ENCODE measurements at regions not wholly inside any gene's neighbourhood (a gene's known extent, or its start where the extent isn't known, plus 50 kb on each side); places are given as distances from the start of the nearest gene placed in this dataset.
"Not testable (repeated sequence)": the region's sequence is repeated elsewhere in the genome, so short reads cannot be mapped to it uniquely, and the experiment has no call there.

DNA sequence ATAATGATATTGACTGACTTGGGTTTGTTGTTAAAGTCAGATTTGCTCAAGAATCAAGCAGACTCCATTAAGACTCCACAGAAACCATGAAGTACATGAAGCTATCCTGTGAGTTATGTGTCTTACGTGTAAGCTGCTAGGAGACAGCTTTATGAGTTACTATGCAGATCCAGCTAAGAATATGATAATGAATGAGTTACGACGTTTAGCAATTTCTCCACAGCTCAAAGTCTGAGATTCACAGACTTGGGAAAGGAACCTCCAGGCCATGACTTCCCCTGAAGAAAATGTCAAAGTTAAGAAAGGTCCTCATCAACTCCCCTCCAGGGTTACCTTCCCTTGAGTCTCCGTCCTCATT is 211.9 kb upstream of the HNRNPA3 start:
- H3K9me3 Mint-ChIP-seq (ENCODE audit: low read depth, unreplicated experiment), result no peaks in the 10 kb centered on the region
- intact Hi-C loops (cut with micrococcal nuclease; ENCODE audit: unreplicated experiment), result no loop called here
- CTCF ChIA-PET, result no interaction called here
- BruUV-seq (replicated peaks), result no TSS peak
- H3K27ac Mint-ChIP-seq (ENCODE audit: unreplicated experiment), result no peak overlapping the region
- H3K4me1 Mint-ChIP-seq (ENCODE audit: low read depth, unreplicated experiment), result peaks cover 10% of the 10 kb centered on the region
- peaks cover 6% of the 10 kb centered on the region for H3K36me3 Mint-ChIP-seq (ENCODE audit: insufficient read depth, unreplicated experiment)
- H3K27me3 Mint-ChIP-seq (ENCODE audit: unreplicated experiment), result no peaks in the 10 kb centered on the region
- H3K4me3 Mint-ChIP-seq (ENCODE audit: low read depth, unreplicated experiment), result no peak overlapping the region
- TF ChIP-seq, protein P1, sequence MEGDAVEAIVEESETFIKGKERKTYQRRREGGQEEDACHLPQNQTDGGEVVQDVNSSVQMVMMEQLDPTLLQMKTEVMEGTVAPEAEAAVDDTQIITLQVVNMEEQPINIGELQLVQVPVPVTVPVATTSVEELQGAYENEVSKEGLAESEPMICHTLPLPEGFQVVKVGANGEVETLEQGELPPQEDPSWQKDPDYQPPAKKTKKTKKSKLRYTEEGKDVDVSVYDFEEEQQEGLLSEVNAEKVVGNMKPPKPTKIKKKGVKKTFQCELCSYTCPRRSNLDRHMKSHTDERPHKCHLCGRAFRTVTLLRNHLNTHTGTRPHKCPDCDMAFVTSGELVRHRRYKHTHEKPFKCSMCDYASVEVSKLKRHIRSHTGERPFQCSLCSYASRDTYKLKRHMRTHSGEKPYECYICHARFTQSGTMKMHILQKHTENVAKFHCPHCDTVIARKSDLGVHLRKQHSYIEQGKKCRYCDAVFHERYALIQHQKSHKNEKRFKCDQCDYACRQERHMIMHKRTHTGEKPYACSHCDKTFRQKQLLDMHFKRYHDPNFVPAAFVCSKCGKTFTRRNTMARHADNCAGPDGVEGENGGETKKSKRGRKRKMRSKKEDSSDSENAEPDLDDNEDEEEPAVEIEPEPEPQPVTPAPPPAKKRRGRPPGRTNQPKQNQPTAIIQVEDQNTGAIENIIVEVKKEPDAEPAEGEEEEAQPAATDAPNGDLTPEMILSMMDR (IDR thresholded peaks at IDR 0.05; ENCODE audit: unreplicated experiment), result no peak
- DNase-seq, result no peak

DNA sequence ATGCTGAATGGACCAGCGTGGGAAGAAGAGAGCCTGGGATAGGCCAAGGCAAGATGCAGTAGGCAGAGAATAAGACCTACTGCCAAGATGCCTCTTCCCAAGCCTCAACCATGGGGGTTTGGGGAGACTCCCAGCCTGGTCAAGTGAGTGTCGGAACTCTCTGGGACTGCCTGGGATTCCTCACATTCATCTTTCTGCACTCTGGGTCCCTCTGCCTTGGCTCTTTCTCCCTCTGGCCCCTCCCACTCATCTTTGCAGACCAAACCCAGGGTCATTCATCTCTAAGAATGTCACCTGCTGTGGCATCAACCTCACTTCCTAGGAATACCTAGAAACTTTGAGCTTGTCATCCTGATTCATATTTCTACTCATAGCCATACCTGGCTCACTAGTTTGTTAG is 211.3 kb upstream of the HNRNPA3 start:
- intact Hi-C loops (cut with micrococcal nuclease; ENCODE audit: unreplicated experiment), result no loop called here
- peaks cover 6% of the 10 kb centered on the region for H3K36me3 Mint-ChIP-seq (ENCODE audit: insufficient read depth, unreplicated experiment)
- no peak for DNase-seq
- TF ChIP-seq, protein P1 (IDR thresholded peaks at IDR 0.05; ENCODE audit: unreplicated experiment), result no peak
- no peak overlapping the region for H3K27ac Mint-ChIP-seq (ENCODE audit: unreplicated experiment)
- no peaks in the 10 kb centered on the region for H3K9me3 Mint-ChIP-seq (ENCODE audit: low read depth, unreplicated experiment)
- CTCF ChIA-PET, result no interaction called here
- no TSS peak for BruUV-seq (replicated peaks)
- H3K4me3 Mint-ChIP-seq (ENCODE audit: low read depth, unreplicated experiment), result no peak overlapping the region
- peaks cover 10% of the 10 kb centered on the region for H3K4me1 Mint-ChIP-seq (ENCODE audit: low read depth, unreplicated experiment)
- no peaks in the 10 kb centered on the region for H3K27me3 Mint-ChIP-seq (ENCODE audit: unreplicated experiment)

DNA sequence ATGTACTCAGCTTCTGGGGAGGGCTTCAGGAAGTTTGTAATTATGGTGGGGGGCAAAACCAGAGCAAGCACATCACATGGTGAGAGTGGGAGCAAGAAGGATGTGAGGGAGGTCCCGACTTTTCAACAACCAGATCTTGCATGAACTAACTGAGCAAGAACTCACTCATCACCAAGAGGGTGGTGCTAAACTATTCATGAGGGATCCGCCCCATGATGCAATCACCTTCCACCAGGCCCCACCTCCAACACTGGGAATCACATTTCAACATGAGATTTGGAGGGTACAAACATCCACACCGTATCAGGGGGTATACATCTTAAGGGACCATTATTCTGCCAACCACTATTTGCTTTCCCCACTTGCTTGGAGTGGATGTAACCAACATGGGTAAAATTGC is 209.6 kb upstream of the HNRNPA3 start:
- Mint-ChIP-seq H3K4me1 (ENCODE audit: low read depth, unreplicated experiment) (no peaks in the 10 kb centered on the region), H3K36me3 (ENCODE audit: insufficient read depth, unreplicated experiment) (no peaks in the 10 kb centered on the region), H3K9me3 (ENCODE audit: low read depth, unreplicated experiment) (no peaks in the 10 kb centered on the region), H3K27ac (ENCODE audit: unreplicated experiment) (no peak overlapping the region), H3K4me3 (ENCODE audit: low read depth, unreplicated experiment) (no peak overlapping the region), H3K27me3 (ENCODE audit: unreplicated experiment) (no peaks in the 10 kb centered on the region)
- CTCF ChIA-PET, result no interaction called here
- TF ChIP-seq, protein P1 (IDR thresholded peaks at IDR 0.05; ENCODE audit: unreplicated experiment), result no peak
- intact Hi-C loops (cut with micrococcal nuclease; ENCODE audit: unreplicated experiment), result no loop called here
- no TSS peak for BruUV-seq (replicated peaks)
- no peak for DNase-seq

DNA sequence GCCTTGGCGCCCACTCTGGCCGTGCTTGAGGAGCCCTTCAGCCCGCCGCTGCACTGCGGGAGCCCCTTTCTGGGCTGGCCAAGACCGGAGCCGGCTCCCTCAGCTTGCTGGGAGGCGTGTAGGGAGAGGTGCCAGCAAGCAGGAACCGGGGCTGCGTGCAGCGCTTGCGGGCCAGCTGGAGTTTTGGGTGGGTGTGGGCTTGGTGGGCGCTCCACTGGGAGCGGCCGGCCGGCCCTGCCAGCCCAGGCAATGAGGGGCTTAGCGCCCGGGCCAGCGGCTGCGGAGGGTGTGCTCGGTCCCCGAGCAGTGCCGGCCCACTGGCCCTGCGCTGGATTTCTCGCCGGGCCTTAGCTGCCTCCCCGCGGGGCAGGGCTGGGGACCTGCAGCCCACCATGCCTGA is 204.9 kb upstream of the HNRNPA3 start:
- DNase-seq; intact Hi-C loops (cut with micrococcal nuclease; ENCODE audit: unreplicated experiment); CTCF ChIA-PET; H3K4me3 Mint-ChIP-seq (ENCODE audit: low read depth, unreplicated experiment); H3K36me3 Mint-ChIP-seq (ENCODE audit: insufficient read depth, unreplicated experiment); H3K9me3 Mint-ChIP-seq (ENCODE audit: low read depth, unreplicated experiment); H3K27ac Mint-ChIP-seq (ENCODE audit: unreplicated experiment); H3K4me1 Mint-ChIP-seq (ENCODE audit: low read depth, unreplicated experiment); BruUV-seq (replicated peaks): not testable (repeated sequence)
- H3K27me3 Mint-ChIP-seq (ENCODE audit: unreplicated experiment), result peaks cover 29% of the 10 kb centered on the region

DNA sequence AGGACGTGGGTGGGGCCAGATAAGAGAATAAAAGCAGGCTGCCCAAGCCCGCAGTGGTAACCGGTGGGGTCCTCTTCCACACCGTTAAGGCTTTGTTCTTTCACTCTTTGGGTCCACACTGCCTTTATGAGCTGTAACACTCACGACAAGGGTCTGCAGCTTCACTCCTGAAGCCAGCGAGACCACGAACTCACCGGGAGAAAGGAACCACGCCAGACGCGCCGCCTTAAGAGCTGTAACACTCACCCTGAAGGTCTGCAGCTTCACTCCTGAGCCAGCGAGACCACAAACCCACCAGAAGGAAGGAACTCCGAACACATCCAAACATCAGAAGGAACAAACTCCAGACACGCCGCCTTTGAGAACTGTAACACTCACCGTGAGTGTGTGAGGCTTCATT is 203.9 kb upstream of the HNRNPA3 start:
- BruUV-seq (replicated peaks); H3K4me1 Mint-ChIP-seq (ENCODE audit: low read depth, unreplicated experiment); CTCF ChIA-PET; H3K4me3 Mint-ChIP-seq (ENCODE audit: low read depth, unreplicated experiment); intact Hi-C loops (cut with micrococcal nuclease; ENCODE audit: unreplicated experiment); DNase-seq; H3K27ac Mint-ChIP-seq (ENCODE audit: unreplicated experiment); H3K36me3 Mint-ChIP-seq (ENCODE audit: insufficient read depth, unreplicated experiment); H3K9me3 Mint-ChIP-seq (ENCODE audit: low read depth, unreplicated experiment): not testable (repeated sequence)
- peaks cover 30% of the 10 kb centered on the region for H3K27me3 Mint-ChIP-seq (ENCODE audit: unreplicated experiment)

Data from Calu3 (cell line).